Fibroblast of lung (primary cell): ENCODE measurements at regions not wholly inside any gene's neighbourhood (a gene's known extent, or its start where the extent isn't known, plus 50 kb on each side); places are given as distances from the start of the nearest gene placed in this dataset.

ENCODE experiments used
- DNase-seq, 2 donors: peaks; one replicate each; pipeline versions ENCODE4 v3.0.0 to v3.0.0-alpha.2; 2010; ENCODE audit warnings: low read depth in 2 of 2
- H2AFZ ChIP-seq: 2 replicates; pipeline ENCODE4 v1.5.1; 2012; ENCODE audit warnings: low read length, control low read depth, inconsistent platforms
- H3K27ac ChIP-seq: 2 replicates; pipeline ENCODE4 v1.5.1; 2011; ENCODE audit warnings: low read length, control low read depth; ENCODE audit not compliant: insufficient read depth
- H3K27me3 ChIP-seq: 2 replicates; pipeline ENCODE4 v1.5.1; 2011; ENCODE audit warnings: mild to moderate bottlenecking, low read length; ENCODE audit not compliant: control insufficient read depth, insufficient read depth
- H3K36me3 ChIP-seq: 2 replicates; pipeline ENCODE4 v1.5.1; 2011; ENCODE audit warnings: low read length; ENCODE audit not compliant: control insufficient read depth, insufficient read depth
- H3K4me1 ChIP-seq: 2 replicates; pipeline ENCODE4 v1.5.1; 2011; ENCODE audit warnings: low read length; ENCODE audit not compliant: control insufficient read depth, insufficient read depth; ENCODE audit errors: extremely low read depth
- H3K4me2 ChIP-seq: 2 replicates; pipeline ENCODE4 v1.5.1; 2011; ENCODE audit warnings: low read length, control low read depth; ENCODE audit not compliant: insufficient read depth; ENCODE audit errors: extremely low read depth
- H3K4me3 ChIP-seq, 4 experiments: fragments of 200-600 bp in 1 of 4; sonication (generic) in 1 of 4; replicated peaks in 1 of 4; 2 replicates each; pipeline ENCODE4 v1.5.1; 2011 to 2016; ENCODE audit warnings: low read length in 4 of 4, low read depth in 3 of 4, mild to moderate bottlenecking in 3 of 4, control low read depth in 2 of 4, inconsistent platforms in 1 of 4, mixed read lengths in 1 of 4; ENCODE audit not compliant: insufficient read depth in 1 of 4; ENCODE audit errors: control extremely low read depth in 1 of 4
- H3K79me2 ChIP-seq: 2 replicates; pipeline ENCODE4 v1.5.1; 2012; ENCODE audit warnings: mild to moderate bottlenecking, low read length, inconsistent platforms; ENCODE audit not compliant: control insufficient read depth, insufficient read depth
- H3K9ac ChIP-seq: 2 replicates; pipeline ENCODE4 v1.5.1; 2011; ENCODE audit warnings: mild to moderate bottlenecking, low read length, control low read depth; ENCODE audit not compliant: insufficient read depth
- H3K9me3 ChIP-seq: 2 replicates; pipeline ENCODE4 v1.5.1; 2012; ENCODE audit warnings: low read depth, low read length; ENCODE audit not compliant: control insufficient read depth, insufficient read depth
- H4K20me1 ChIP-seq: 2 replicates; pipeline ENCODE4 v1.5.1; 2011; ENCODE audit warnings: low read length; ENCODE audit not compliant: control insufficient read depth, insufficient read depth; ENCODE audit errors: extremely low read depth
- EZH2 ChIP-seq: IDR thresholded peaks from 2 replicates; pipeline ENCODE4 v1.5.1; 2012; ENCODE audit warnings: low read length, control low read depth, mild to moderate bottlenecking; ENCODE audit errors: missing control alignments
- TF ChIP-seq, protein P1 (sequence below), 2 donors: IDR thresholded peaks in 1 of 2; conservative IDR thresholded peaks in 1 of 2; 1 replicate in 1 of 2; 2 replicates in 1 of 2; pipeline ENCODE4 v1.5.1; 2011 to 2012; ENCODE audit warnings: low read length in 2 of 2, control low read depth in 1 of 2, inconsistent platforms in 1 of 2, low read depth in 1 of 2, mild to moderate bottlenecking in 1 of 2

DNA sequence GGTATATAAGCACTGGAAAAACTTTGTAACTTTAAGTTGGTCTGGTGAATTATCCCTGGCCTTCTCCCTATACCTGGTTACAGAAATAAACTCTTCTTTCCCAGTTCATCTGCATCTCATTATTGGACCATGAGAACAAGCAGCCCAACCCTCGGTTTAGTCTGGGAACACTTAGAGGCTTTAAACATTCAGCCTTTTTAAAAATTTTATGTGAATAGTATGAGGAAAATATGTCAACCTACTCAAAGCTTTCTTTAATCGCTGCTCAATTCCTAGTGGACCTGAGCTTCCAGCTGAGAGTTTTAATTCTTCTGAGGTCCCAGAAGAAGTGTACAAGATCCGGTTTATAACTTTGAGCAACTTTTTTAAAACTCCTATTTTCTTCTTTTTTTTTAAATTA lies 358.6 kb upstream of the NOCT start:
- Histone ChIP-seq H3K79me2 (no peaks in the 10 kb centered on the region), H3K4me2 (no peak overlapping the region), H3K27ac (no peak overlapping the region), H2AFZ (no peak overlapping the region), H3K9me3 (no peaks in the 10 kb centered on the region), H3K36me3 (no peaks in the 10 kb centered on the region), H3K27me3 (no peaks in the 10 kb centered on the region), H3K4me1 (no peaks in the 10 kb centered on the region), H4K20me1 (no peaks in the 10 kb centered on the region), H3K9ac (no peak overlapping the region), H3K4me3 (no peak overlapping the region)
- TF ChIP-seq, protein P1, sequence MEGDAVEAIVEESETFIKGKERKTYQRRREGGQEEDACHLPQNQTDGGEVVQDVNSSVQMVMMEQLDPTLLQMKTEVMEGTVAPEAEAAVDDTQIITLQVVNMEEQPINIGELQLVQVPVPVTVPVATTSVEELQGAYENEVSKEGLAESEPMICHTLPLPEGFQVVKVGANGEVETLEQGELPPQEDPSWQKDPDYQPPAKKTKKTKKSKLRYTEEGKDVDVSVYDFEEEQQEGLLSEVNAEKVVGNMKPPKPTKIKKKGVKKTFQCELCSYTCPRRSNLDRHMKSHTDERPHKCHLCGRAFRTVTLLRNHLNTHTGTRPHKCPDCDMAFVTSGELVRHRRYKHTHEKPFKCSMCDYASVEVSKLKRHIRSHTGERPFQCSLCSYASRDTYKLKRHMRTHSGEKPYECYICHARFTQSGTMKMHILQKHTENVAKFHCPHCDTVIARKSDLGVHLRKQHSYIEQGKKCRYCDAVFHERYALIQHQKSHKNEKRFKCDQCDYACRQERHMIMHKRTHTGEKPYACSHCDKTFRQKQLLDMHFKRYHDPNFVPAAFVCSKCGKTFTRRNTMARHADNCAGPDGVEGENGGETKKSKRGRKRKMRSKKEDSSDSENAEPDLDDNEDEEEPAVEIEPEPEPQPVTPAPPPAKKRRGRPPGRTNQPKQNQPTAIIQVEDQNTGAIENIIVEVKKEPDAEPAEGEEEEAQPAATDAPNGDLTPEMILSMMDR (conservative IDR thresholded peaks at IDR 0.05 in 1 of 2, IDR thresholded peaks at IDR 0.05 in 1 of 2; ENCODE audit: low read depth in 1 of 2, low read length in 2 of 2), result no peak
- no peak for TF ChIP-seq EZH2
- no peak for DNase-seq

DNA sequence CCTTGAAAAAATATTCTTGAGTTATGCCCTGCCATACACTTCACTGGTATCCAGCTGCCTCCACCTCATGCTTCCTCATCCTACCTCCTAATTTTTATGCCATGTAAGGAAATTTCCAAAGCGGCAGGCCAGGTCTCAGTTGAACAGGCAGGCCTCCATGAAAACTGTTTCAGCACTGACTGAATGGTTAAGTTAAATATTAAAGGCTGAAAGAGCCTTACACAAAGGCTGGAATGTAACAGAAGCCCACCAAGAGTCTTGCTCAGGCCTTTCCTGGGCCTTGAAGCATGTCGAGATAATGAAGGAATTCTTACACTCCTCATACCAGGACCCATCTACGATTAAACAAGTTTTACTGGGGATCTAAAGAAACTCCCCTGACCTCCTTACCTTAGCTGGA lies 359.6 kb upstream of the NOCT start:
- Histone ChIP-seq H3K9ac (no peak overlapping the region), H3K4me3 (no peak overlapping the region), H3K79me2 (no peaks in the 10 kb centered on the region), H3K27ac (no peak overlapping the region), H3K36me3 (no peaks in the 10 kb centered on the region), H4K20me1 (no peaks in the 10 kb centered on the region), H3K4me2 (no peak overlapping the region), H3K4me1 (no peaks in the 10 kb centered on the region), H2AFZ (no peak overlapping the region), H3K9me3 (no peaks in the 10 kb centered on the region), H3K27me3 (no peaks in the 10 kb centered on the region)
- TF ChIP-seq EZH2, result no peak
- TF ChIP-seq, protein P1 (conservative IDR thresholded peaks at IDR 0.05 in 1 of 2, IDR thresholded peaks at IDR 0.05 in 1 of 2; ENCODE audit: low read depth in 1 of 2, low read length in 2 of 2), result no peak
- no peak for DNase-seq

DNA sequence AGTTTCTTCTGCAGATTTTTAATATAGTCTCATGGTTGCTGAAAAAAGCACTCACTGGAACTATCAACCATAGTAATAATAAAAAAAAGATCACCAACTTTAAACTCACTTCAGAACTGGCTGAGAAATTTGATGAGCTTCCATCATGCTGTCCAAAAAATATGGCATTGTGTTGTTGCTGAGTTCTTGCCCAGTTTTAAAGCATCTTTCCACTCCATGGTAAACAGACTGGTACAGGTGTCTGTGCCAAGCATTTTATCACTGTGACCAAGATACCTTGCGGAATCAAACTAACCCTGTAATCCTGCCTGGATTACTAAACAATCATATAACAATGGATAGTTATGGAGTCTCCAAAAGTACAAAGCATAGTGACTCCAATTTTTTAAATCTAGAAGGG lies 360.3 kb upstream of the NOCT start:
- no peak overlapping the region for H3K4me2 ChIP-seq
- no peak overlapping the region for H3K9ac ChIP-seq
- no peaks in the 10 kb centered on the region for H3K79me2 ChIP-seq
- H2AFZ ChIP-seq, result no peak overlapping the region
- H3K9me3 ChIP-seq, result no peaks in the 10 kb centered on the region
- H3K36me3 ChIP-seq, result no peaks in the 10 kb centered on the region
- no peak overlapping the region for H3K27ac ChIP-seq
- TF ChIP-seq, protein P1 (conservative IDR thresholded peaks at IDR 0.05 in 1 of 2, IDR thresholded peaks at IDR 0.05 in 1 of 2; ENCODE audit: low read depth in 1 of 2, low read length in 2 of 2), result no peak
- TF ChIP-seq EZH2, result no peak
- H3K4me3 ChIP-seq, result no peak overlapping the region
- H3K27me3 ChIP-seq, result no peaks in the 10 kb centered on the region
- no peak for DNase-seq
- H4K20me1 ChIP-seq, result no peaks in the 10 kb centered on the region
- no peaks in the 10 kb centered on the region for H3K4me1 ChIP-seq
